Activated CD4-positive, alpha-beta memory T cell treated with anti-CD3 and anti-CD28 coated beads, Interleukin-2, amount 10 ng/mL, durations not matched to agents 7 days and 5 days (primary cell): ENCODE measurements at regions not wholly inside any gene's neighbourhood (a gene's known extent, or its start where the extent isn't known, plus 50 kb on each side); places are given as distances from the start of the nearest gene placed in this dataset.

Source experiments
- CTCF ChIA-PET: fragments of 350-600 bp; sonication (Branson Sonifier 250); formaldehyde crosslinking; loops from one replicate; lab custom pipeline; 2021; ENCODE audit warnings: antibody characterized with exemption, inconsistent platforms; lab: Charles Lee
- POLR2A ChIA-PET: fragments of 350-600 bp; sonication (Branson Sonifier 250); formaldehyde crosslinking; loops from one replicate; lab custom pipeline; 2021; ENCODE audit warnings: antibody characterized with exemption; lab: Charles Lee
- DNase-seq: peaks from one replicate; pipeline ENCODE4 v3.0.0-alpha.2; 2020
- H3K27ac Mint-ChIP-seq: one replicate; pipeline ENCODE4 v1.8.0; 2021; ENCODE audit warnings: mild to moderate bottlenecking, mixed read lengths
- H3K27me3 Mint-ChIP-seq: one replicate; pipeline ENCODE4 v1.8.0; 2021; ENCODE audit warnings: mixed read lengths
- H3K36me3 Mint-ChIP-seq: one replicate; pipeline ENCODE4 v1.8.0; 2021; ENCODE audit warnings: low read depth, mixed read lengths
- H3K4me1 Mint-ChIP-seq: one replicate; pipeline ENCODE4 v1.8.0; 2021; ENCODE audit warnings: mixed read lengths
- H3K4me3 Mint-ChIP-seq: one replicate; pipeline ENCODE4 v1.8.0; 2021; ENCODE audit warnings: mild to moderate bottlenecking, mixed read lengths
- H3K9me3 Mint-ChIP-seq: one replicate; pipeline ENCODE4 v1.8.0; 2021; ENCODE audit warnings: mixed read lengths

- CTCF ChIA-PET, result no interaction called here
- Mint-ChIP-seq H3K9me3 (peaks cover 2% of the 10 kb centered on the region), H3K36me3 (no peaks in the 10 kb centered on the region), H3K27me3 (no peaks in the 10 kb centered on the region), H3K27ac (no peak overlapping the region), H3K4me1 (no peaks in the 10 kb centered on the region), H3K4me3 (no peak overlapping the region)
- POLR2A ChIA-PET, result no interaction called here
- no peak for DNase-seq
Observed at GRCh38 chr2:220489121-220489520, 861.7 kb downstream of the SLC4A3 start.

- ChIA-PET POLR2A (no interaction called here), CTCF (no interaction called here)
- H3K9me3 Mint-ChIP-seq, result no peaks in the 10 kb centered on the region
Observed at GRCh38 chr2:220491670-220492069, 864.2 kb downstream of the SLC4A3 start.

GRCh38 chr2:220493871-220494525, 866.6 kb downstream of the SLC4A3 start:
- no peak overlapping the region for H3K4me3 Mint-ChIP-seq
- ChIA-PET POLR2A (no interaction called here), CTCF (no interaction called here)
- H3K4me1 Mint-ChIP-seq, result no peaks in the 10 kb centered on the region
- H3K36me3 Mint-ChIP-seq, result no peaks in the 10 kb centered on the region
- H3K27ac Mint-ChIP-seq, result no peak overlapping the region
- H3K9me3 Mint-ChIP-seq, result no peaks in the 10 kb centered on the region
- H3K27me3 Mint-ChIP-seq, result no peaks in the 10 kb centered on the region
- no peak for DNase-seq

More at GRCh38 chr2:220491670-220492069, 864.2 kb downstream of the SLC4A3 start:
- Mint-ChIP-seq H3K36me3 (no peaks in the 10 kb centered on the region), H3K27me3 (no peaks in the 10 kb centered on the region), H3K4me3 (no peak overlapping the region), H3K27ac (no peak overlapping the region), H3K4me1 (no peaks in the 10 kb centered on the region)
- no peak for DNase-seq

GRCh38 chr2:220496513-220496912, 869.1 kb downstream of the SLC4A3 start:
- Mint-ChIP-seq H3K4me1 (no peaks in the 10 kb centered on the region), H3K9me3 (no peaks in the 10 kb centered on the region), H3K4me3 (no peak overlapping the region), H3K36me3 (no peaks in the 10 kb centered on the region), H3K27me3 (no peaks in the 10 kb centered on the region), H3K27ac (no peak overlapping the region)
- no peak for DNase-seq
- ChIA-PET CTCF (no interaction called here), POLR2A (no interaction called here)

GRCh38 chr2:220499225-220499624, 871.8 kb downstream of the SLC4A3 start:
- POLR2A ChIA-PET, result no interaction called here
- Mint-ChIP-seq H3K4me3 (no peak overlapping the region), H3K27ac (no peak overlapping the region), H3K27me3 (no peaks in the 10 kb centered on the region), H3K4me1 (no peaks in the 10 kb centered on the region), H3K36me3 (no peaks in the 10 kb centered on the region), H3K9me3 (no peaks in the 10 kb centered on the region)
- DNase-seq, result no peak
- CTCF ChIA-PET, result no interaction called here

DNA sequence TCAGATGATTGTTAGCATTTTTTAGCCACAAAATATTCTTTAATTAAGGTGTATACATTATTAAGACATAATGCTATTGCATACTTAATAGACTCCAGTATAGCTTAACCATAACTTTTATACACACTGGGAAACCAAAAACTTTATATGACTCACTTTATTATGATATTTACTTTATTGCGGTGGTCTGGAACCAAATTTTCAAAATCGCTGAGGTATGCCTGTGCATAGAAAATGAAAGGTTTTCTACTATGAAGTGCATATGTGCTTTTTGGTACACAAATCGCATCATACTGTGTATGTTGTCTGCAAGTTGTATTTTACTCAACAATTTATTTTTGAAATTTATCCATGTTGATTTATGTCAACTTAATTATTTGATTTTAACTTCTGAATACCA, 875.1 kb downstream of the SLC4A3 start:
- CTCF ChIA-PET, result no interaction called here
- POLR2A ChIA-PET, result no interaction called here
- H3K4me3 Mint-ChIP-seq, result no peak overlapping the region

GRCh38 chr2:220503431-220503830, 876.0 kb downstream of the SLC4A3 start:
- ChIA-PET CTCF (no interaction called here), POLR2A (no interaction called here)
- H3K27ac Mint-ChIP-seq, result no peak overlapping the region
- H3K27me3 Mint-ChIP-seq, result no peaks in the 10 kb centered on the region
- DNase-seq, result no peak
- H3K4me1 Mint-ChIP-seq, result no peaks in the 10 kb centered on the region
- no peak overlapping the region for H3K4me3 Mint-ChIP-seq
- H3K9me3 Mint-ChIP-seq, result no peaks in the 10 kb centered on the region
- H3K36me3 Mint-ChIP-seq, result no peaks in the 10 kb centered on the region

More for the DNA sequence above, 875.1 kb downstream of the SLC4A3 start:
- no peak overlapping the region for H3K27ac Mint-ChIP-seq
- no peak for DNase-seq
- no peaks in the 10 kb centered on the region for H3K4me1 Mint-ChIP-seq
- H3K36me3 Mint-ChIP-seq, result no peaks in the 10 kb centered on the region
- H3K27me3 Mint-ChIP-seq, result no peaks in the 10 kb centered on the region
- H3K9me3 Mint-ChIP-seq, result no peaks in the 10 kb centered on the region

- Mint-ChIP-seq H3K4me1 (no peaks in the 10 kb centered on the region), H3K27ac (no peak overlapping the region), H3K4me3 (no peak overlapping the region), H3K27me3 (no peaks in the 10 kb centered on the region), H3K9me3 (no peaks in the 10 kb centered on the region), H3K36me3 (no peaks in the 10 kb centered on the region)
- no peak for DNase-seq
- ChIA-PET POLR2A (no interaction called here), CTCF (no interaction called here)
Observed at GRCh38 chr2:220504938-220505503, 877.6 kb downstream of the SLC4A3 start.

DNA sequence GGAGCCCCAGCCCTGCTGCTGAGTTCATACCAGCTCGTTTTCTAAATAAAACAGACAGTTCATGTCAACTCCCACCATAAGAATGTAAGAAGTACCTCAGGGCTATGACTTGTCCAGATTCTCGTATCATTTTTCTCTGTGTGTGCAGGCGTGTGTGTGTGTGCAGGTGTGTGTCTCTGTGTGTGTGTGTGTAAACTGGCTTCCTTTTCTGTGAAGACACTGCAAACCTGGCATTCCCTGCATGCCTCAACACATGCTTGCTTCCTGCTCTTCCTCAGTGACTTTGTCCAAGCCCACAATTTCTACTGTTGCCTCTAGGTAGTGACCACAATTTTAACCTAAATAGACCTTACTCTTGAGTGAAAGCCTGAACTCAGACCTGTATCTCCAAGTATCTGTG, 879.0 kb downstream of the SLC4A3 start:
- Mint-ChIP-seq H3K27ac (no peak overlapping the region), H3K9me3 (no peaks in the 10 kb centered on the region), H3K36me3 (no peaks in the 10 kb centered on the region), H3K4me3 (no peak overlapping the region), H3K4me1 (no peaks in the 10 kb centered on the region), H3K27me3 (no peaks in the 10 kb centered on the region)
- no peak for DNase-seq
- CTCF ChIA-PET, result no interaction called here
- POLR2A ChIA-PET, result no interaction called here

DNA sequence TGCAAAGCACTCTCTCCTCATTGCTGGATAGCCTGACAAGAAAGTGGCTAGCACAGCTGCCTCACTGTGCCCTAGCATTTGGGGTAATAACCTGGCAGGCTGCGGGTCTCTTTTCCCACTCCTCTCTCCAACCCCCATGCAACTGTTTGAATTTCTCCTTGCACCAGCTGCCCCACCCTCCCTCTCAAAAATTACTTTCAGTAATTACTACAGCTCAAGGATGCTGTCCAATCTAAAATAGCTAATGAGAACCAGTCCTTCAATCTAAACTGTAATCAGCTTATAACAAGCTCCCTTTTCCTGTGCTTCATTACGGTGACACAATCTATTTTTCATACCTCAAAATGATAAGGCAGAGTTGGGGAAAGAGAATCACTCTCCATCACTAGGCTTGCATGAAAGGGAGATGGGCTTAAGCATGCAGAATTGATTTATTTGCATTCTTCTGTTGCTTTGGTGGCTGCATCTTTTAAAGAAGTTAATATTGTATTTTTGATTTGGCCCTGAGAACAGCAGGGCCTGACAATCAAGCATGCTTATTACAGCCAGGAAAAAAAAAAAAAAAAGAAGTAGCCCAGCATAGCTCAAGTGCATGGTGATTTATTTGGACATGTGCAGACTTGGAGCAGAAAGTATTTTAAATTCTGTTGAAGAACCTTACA, 881.8 kb downstream of the SLC4A3 start:
- Mint-ChIP-seq H3K36me3 (no peaks in the 10 kb centered on the region), H3K4me3 (no peak overlapping the region), H3K4me1 (no peaks in the 10 kb centered on the region), H3K27me3 (no peaks in the 10 kb centered on the region), H3K9me3 (no peaks in the 10 kb centered on the region), H3K27ac (no peak overlapping the region)
- POLR2A ChIA-PET, result no interaction called here
- CTCF ChIA-PET, result no interaction called here
- no peak for DNase-seq

DNA sequence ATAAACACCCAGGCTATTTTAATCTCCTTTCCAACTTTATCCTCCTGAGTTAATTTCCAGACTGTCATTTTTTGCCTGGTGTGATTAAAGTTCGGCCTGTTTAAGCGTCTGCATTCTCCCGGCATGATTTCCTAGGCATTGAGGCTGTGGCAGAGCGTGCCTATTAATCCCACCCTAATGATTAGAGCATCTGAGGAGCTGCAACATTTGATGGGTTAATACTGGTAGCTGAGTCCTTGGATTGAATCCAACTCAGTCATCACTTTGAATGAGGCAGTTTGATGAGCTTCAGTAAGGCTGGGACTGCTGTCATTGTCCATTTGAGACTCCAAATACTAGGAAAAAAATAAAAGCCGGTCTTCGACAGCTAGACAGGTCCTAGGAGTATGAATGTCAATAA, 882.5 kb downstream of the SLC4A3 start:
- no peak overlapping the region for H3K27ac Mint-ChIP-seq
- CTCF ChIA-PET, result no interaction called here
- no peaks in the 10 kb centered on the region for H3K4me1 Mint-ChIP-seq
- H3K36me3 Mint-ChIP-seq, result no peaks in the 10 kb centered on the region
- POLR2A ChIA-PET, result no interaction called here
- H3K9me3 Mint-ChIP-seq, result no peaks in the 10 kb centered on the region
- no peak overlapping the region for H3K4me3 Mint-ChIP-seq
- no peak for DNase-seq
- H3K27me3 Mint-ChIP-seq, result no peaks in the 10 kb centered on the region

DNA sequence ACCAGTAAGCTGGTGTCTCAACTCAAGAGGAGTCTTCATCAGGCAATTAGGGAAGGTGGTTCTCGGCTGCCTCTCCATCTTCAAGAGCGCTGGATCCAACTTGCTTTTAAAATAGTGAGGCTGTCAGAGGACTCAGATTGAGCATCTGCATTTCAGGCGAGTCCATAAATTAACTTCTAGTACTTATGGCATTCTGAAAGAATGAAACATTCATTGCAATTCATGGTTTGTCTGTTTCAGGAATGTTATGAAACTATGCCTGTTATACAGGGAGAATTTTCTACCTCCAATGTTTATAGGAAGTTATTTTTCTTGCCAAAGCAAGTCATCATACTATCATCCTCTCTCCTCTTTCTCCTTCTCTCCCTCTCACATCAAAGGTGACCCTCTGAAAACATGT, 883.2 kb downstream of the SLC4A3 start:
- H3K4me3 Mint-ChIP-seq, result no peak overlapping the region
- H3K36me3 Mint-ChIP-seq, result no peaks in the 10 kb centered on the region
- POLR2A ChIA-PET, result no interaction called here
- H3K27ac Mint-ChIP-seq, result no peak overlapping the region
- CTCF ChIA-PET, result no interaction called here
- DNase-seq, result no peak
- H3K4me1 Mint-ChIP-seq, result no peaks in the 10 kb centered on the region
- H3K27me3 Mint-ChIP-seq, result no peaks in the 10 kb centered on the region
- no peaks in the 10 kb centered on the region for H3K9me3 Mint-ChIP-seq

GRCh38 chr2:220512419-220512818, 885.0 kb downstream of the SLC4A3 start:
- no peaks in the 10 kb centered on the region for H3K27me3 Mint-ChIP-seq
- no peaks in the 10 kb centered on the region for H3K36me3 Mint-ChIP-seq
- no peaks in the 10 kb centered on the region for H3K9me3 Mint-ChIP-seq
- CTCF ChIA-PET, result no interaction called here
- no peak overlapping the region for H3K27ac Mint-ChIP-seq
- POLR2A ChIA-PET, result no interaction called here
- H3K4me1 Mint-ChIP-seq, result no peaks in the 10 kb centered on the region
- DNase-seq, result no peak
- no peak overlapping the region for H3K4me3 Mint-ChIP-seq
